Keratinocyte (primary cell): ENCODE measurements at regions not wholly inside any gene's neighbourhood (a gene's known extent, or its start where the extent isn't known, plus 50 kb on each side); places are given as distances from the start of the nearest gene placed in this dataset.

Experiments used
- DNase-seq: peaks from one replicate; pipeline ENCODE4 v3.0.0-alpha.2; 2011; ENCODE audit warnings: low read depth, missing footprints, low spot score
- FAIRE-seq: peaks from 2 replicates; lab custom pipeline; 2011; peaks lifted over from hg19 to GRCh38; lab: Jason Lieb, UNC
- H2AFZ ChIP-seq: 2 replicates; pipeline ENCODE4 v1.6.0; 2012; ENCODE audit warnings: low read length, control low read depth, inconsistent platforms; ENCODE audit not compliant: control insufficient read depth
- H3K27ac ChIP-seq: 2 replicates; pipeline ENCODE4 v1.5.1; 2011; ENCODE audit warnings: low read length; ENCODE audit not compliant: control insufficient read depth, insufficient read depth
- H3K27me3 ChIP-seq: 3 replicates; pipeline ENCODE4 v1.6.0; 2011; ENCODE audit warnings: low read length; ENCODE audit not compliant: control insufficient read depth, insufficient read depth; ENCODE audit errors: extremely low read depth
- H3K36me3 ChIP-seq, 2 experiments: 2 replicates in 1 of 2; 3 replicates in 1 of 2; pipeline ENCODE4 v1.5.1; 2011; ENCODE audit warnings: low read length in 2 of 2, mild to moderate bottlenecking in 1 of 2; ENCODE audit not compliant: control insufficient read depth in 2 of 2, insufficient read depth in 2 of 2; ENCODE audit errors: extremely low read depth in 1 of 2
- H3K4me1 ChIP-seq: 3 replicates; pipeline ENCODE4 v1.5.1; 2011; ENCODE audit warnings: low read length; ENCODE audit not compliant: control insufficient read depth, insufficient read depth; ENCODE audit errors: extremely low read depth
- H3K4me2 ChIP-seq: 3 replicates; pipeline ENCODE4 v1.6.0; 2011; ENCODE audit warnings: low read depth, low read length; ENCODE audit not compliant: control insufficient read depth, insufficient read depth; ENCODE audit errors: extremely low read depth
- H3K4me3 ChIP-seq, 3 experiments: fragments of 200-600 bp in 1 of 3; sonication (generic) in 1 of 3; 2 replicates in 2 of 3; 3 replicates in 1 of 3; pipeline ENCODE4 v1.5.1; 2011 to 2016; ENCODE audit warnings: low read length in 3 of 3, mild to moderate bottlenecking in 3 of 3, control low read depth in 2 of 3, inconsistent platforms in 1 of 3, low read depth in 1 of 3, mixed read lengths in 1 of 3, mixed run types in 1 of 3, moderate library complexity in 1 of 3; ENCODE audit not compliant: control insufficient read depth in 2 of 3, insufficient read depth in 2 of 3; ENCODE audit errors: extremely low read depth in 1 of 3
- H3K79me2 ChIP-seq: 2 replicates; pipeline ENCODE4 v1.6.0; 2012; ENCODE audit warnings: low read length; ENCODE audit not compliant: control insufficient read depth, insufficient read depth
- H3K9ac ChIP-seq: 3 replicates; pipeline ENCODE4 v1.6.0; 2011; ENCODE audit warnings: low read length; ENCODE audit not compliant: control insufficient read depth, insufficient read depth; ENCODE audit errors: extremely low read depth
- H3K9me1 ChIP-seq: 3 replicates; pipeline ENCODE4 v1.6.0; 2011; ENCODE audit warnings: low read length; ENCODE audit not compliant: control insufficient read depth, insufficient read depth; ENCODE audit errors: extremely low read depth
- H3K9me3 ChIP-seq: 2 replicates; pipeline ENCODE4 v1.5.1; 2012; ENCODE audit warnings: low read depth, low read length; ENCODE audit not compliant: control insufficient read depth
- H4K20me1 ChIP-seq: 3 replicates; pipeline ENCODE4 v1.6.0; 2011; ENCODE audit warnings: low read length; ENCODE audit not compliant: control insufficient read depth, insufficient read depth; ENCODE audit errors: extremely low read depth
- CTCF ChIP-seq, 3 experiments: IDR thresholded peaks in 1 of 3; conservative IDR thresholded peaks in 1 of 3; optimal IDR thresholded peaks in 1 of 3; 2 replicates in 2 of 3; 3 replicates in 1 of 3; pipeline versions ENCODE3 to v1.5.1; 2011; ENCODE audit warnings: low read length in 3 of 3, mild to moderate bottlenecking in 3 of 3, moderate library complexity in 2 of 3, control low read depth in 1 of 3, inconsistent platforms in 1 of 3; ENCODE audit not compliant: insufficient read depth in 2 of 3; ENCODE audit errors: extremely low read depth in 1 of 3
- EZH2 ChIP-seq: IDR thresholded peaks from one replicate; pipeline ENCODE4 v1.6.1; 2012; ENCODE audit warnings: inconsistent platforms, mild to moderate bottlenecking, low read length, moderate library complexity
- dilution Hi-C: fragments of 300-500 bp; cut with MboI; formaldehyde crosslinking; loops from one replicate; pipeline ENCODE4 v1.7.0; 2020; ENCODE audit warnings: low sequenced_read_pairs; ENCODE audit not compliant: extremely low pct_ligation_motif_present

- no peaks in the 10 kb centered on the region for H3K36me3 ChIP-seq
- H2AFZ ChIP-seq, result no peak overlapping the region
- dilution Hi-C loops, result no loop called here
- no peaks in the 10 kb centered on the region for H4K20me1 ChIP-seq
- H3K79me2 ChIP-seq, result no peaks in the 10 kb centered on the region
- no peak overlapping the region for H3K9ac ChIP-seq
- H3K4me3 ChIP-seq, result no peak overlapping the region
- no peaks in the 10 kb centered on the region for H3K27me3 ChIP-seq
- H3K27ac ChIP-seq, result no peak overlapping the region
- TF ChIP-seq CTCF (optimal IDR thresholded peaks at IDR 0.05 in 1 of 3, IDR thresholded peaks at IDR 0.05 in 1 of 3, conservative IDR thresholded peaks at IDR 0.05 in 1 of 3; ENCODE audit: extremely low read depth in 1 of 3, insufficient read depth in 2 of 3, low read length in 3 of 3) (no peak), EZH2 (no peak)
- H3K4me1 ChIP-seq, result peaks cover 26% of the 10 kb centered on the region
- H3K9me1 ChIP-seq, result no peaks in the 10 kb centered on the region
- no peak overlapping the region for H3K4me2 ChIP-seq
- no peak for FAIRE-seq
- H3K9me3 ChIP-seq, result no peaks in the 10 kb centered on the region
- no peak for DNase-seq
Observed at GRCh38 chr1:115213130-115213529, 123.8 kb upstream of the TSPAN2 start.

DNA sequence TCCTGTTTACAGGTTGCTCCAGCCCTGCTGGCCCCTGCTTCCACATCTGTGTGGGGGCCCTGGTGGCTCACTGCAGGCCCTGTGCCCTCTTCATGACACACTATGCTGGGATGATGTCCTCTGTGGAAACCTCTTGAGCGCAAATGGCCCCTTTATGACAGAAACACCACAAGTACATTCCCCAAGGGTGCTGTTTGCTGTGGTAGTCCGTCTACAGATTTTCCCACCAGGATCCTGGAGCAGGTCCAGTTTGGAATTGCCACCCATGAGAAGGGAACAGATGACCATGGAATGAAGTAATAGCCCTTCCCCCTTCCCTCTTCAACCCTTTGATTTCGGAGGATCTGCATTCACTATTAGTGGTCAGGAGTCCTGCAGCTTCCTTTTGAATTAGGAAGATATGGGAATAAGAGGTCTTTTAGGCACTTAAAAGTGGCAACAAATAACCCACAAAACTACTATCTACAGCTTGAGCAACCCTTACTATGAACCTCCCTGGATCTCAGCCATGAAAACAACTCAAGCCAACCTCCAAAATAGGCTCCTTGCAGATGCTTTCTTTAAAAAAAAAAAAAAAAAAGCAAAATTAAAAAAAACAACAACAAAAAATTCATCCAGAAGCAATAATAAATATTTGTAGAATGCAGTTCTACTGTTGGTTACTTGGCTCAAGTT, 121.9 kb upstream of the TSPAN2 start:
- Histone ChIP-seq H3K4me2 (peak overlapping the region; percentile 67), H3K4me3 (peak overlapping the region in 1 of 3 experiments; percentile 32), H3K27me3 (no peaks in the 10 kb centered on the region), H3K79me2 (no peaks in the 10 kb centered on the region), H3K9me3 (no peaks in the 10 kb centered on the region), H3K9me1 (no peaks in the 10 kb centered on the region), H3K27ac (peak overlapping the region; percentile 68), H3K36me3 (no peaks in the 10 kb centered on the region), H4K20me1 (no peaks in the 10 kb centered on the region), H3K9ac (peak overlapping the region; percentile 35), H3K4me1 (peaks cover 26% of the 10 kb centered on the region), H2AFZ (peak overlapping the region; percentile 6)
- TF ChIP-seq EZH2 (no peak), CTCF (optimal IDR thresholded peaks at IDR 0.05 in 1 of 3, IDR thresholded peaks at IDR 0.05 in 1 of 3, conservative IDR thresholded peaks at IDR 0.05 in 1 of 3; ENCODE audit: extremely low read depth in 1 of 3, insufficient read depth in 2 of 3, low read length in 3 of 3) (no peak)
- dilution Hi-C loops, result no loop called here
- FAIRE-seq, result no peak
- DNase-seq, result no peak
